Ishikawa (cell line): ENCODE measurements at regions not wholly inside any gene's neighbourhood (a gene's known extent, or its start where the extent isn't known, plus 50 kb on each side); places are given as distances from the start of the nearest gene placed in this dataset.

Experiments used
- CEBPB ChIP-seq: IDR thresholded peaks from 2 replicates; pipeline ENCODE4 v1.6.1; 2012
- CREB1 ChIP-seq: IDR thresholded peaks from 2 replicates; pipeline ENCODE4 v1.6.1; 2012; ENCODE audit warnings: low read depth
- EGR1 ChIP-seq: IDR thresholded peaks from 2 replicates; pipeline ENCODE4 v1.6.1; 2012
- EP300 ChIP-seq: IDR thresholded peaks from 2 replicates; pipeline ENCODE4 v1.6.1; 2012; ENCODE audit warnings: borderline replicate concordance
- FOXM1 ChIP-seq: IDR thresholded peaks from 2 replicates; pipeline ENCODE4 v1.6.1; 2012; ENCODE audit warnings: low read depth, borderline replicate concordance
- NFIC ChIP-seq: IDR thresholded peaks from 2 replicates; pipeline ENCODE4 v1.6.1; 2012
- RAD21 ChIP-seq: IDR thresholded peaks from 2 replicates; pipeline ENCODE4 v1.6.1; 2012; ENCODE audit warnings: low read depth
- TAF1 ChIP-seq: IDR thresholded peaks from 2 replicates; pipeline ENCODE4 v1.6.1; 2012; ENCODE audit warnings: low read depth, mild to moderate bottlenecking
- TCF12 ChIP-seq: IDR thresholded peaks from 2 replicates; pipeline ENCODE4 v1.6.1; 2012; ENCODE audit warnings: low read depth
- TEAD4 ChIP-seq: IDR thresholded peaks from 2 replicates; pipeline ENCODE4 v1.6.1; 2012
- YY1 ChIP-seq: IDR thresholded peaks from 2 replicates; pipeline ENCODE4 v1.6.1; 2012; ENCODE audit warnings: low read depth
- ZBTB7A ChIP-seq: IDR thresholded peaks from 2 replicates; pipeline ENCODE4 v1.6.1; 2012; ENCODE audit warnings: low read depth
- TF ChIP-seq, protein P1 (sequence below): IDR thresholded peaks from 2 replicates; pipeline ENCODE4 v1.6.1; 2012; ENCODE audit warnings: low read depth, mild to moderate bottlenecking
- TF ChIP-seq, protein P2 (sequence below): IDR thresholded peaks from 2 replicates; pipeline ENCODE4 v1.6.1; 2012
- TF ChIP-seq, protein P3 (sequence below): IDR thresholded peaks from 2 replicates; pipeline ENCODE4 v1.6.1; 2012

DNA sequence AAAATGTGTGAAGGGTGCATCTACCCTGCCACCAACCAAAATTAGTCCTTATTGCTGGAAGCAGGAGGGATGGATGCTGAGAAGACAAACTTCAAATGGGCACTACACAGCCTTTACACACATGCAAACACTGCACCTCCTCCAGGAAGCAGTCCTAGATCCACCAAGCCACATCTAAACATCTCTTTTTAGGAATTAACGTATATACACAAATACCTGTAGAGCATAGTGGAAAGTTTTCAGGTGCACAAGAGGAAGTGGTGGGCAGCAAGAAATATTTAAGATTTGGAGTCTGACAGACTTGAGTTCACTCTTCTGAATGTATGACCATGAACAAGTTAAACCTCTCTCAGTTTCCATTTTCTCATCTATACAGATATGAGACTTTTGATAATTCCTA, 456.6 kb upstream of the PROK2 start:
- TF ChIP-seq, protein P1, sequence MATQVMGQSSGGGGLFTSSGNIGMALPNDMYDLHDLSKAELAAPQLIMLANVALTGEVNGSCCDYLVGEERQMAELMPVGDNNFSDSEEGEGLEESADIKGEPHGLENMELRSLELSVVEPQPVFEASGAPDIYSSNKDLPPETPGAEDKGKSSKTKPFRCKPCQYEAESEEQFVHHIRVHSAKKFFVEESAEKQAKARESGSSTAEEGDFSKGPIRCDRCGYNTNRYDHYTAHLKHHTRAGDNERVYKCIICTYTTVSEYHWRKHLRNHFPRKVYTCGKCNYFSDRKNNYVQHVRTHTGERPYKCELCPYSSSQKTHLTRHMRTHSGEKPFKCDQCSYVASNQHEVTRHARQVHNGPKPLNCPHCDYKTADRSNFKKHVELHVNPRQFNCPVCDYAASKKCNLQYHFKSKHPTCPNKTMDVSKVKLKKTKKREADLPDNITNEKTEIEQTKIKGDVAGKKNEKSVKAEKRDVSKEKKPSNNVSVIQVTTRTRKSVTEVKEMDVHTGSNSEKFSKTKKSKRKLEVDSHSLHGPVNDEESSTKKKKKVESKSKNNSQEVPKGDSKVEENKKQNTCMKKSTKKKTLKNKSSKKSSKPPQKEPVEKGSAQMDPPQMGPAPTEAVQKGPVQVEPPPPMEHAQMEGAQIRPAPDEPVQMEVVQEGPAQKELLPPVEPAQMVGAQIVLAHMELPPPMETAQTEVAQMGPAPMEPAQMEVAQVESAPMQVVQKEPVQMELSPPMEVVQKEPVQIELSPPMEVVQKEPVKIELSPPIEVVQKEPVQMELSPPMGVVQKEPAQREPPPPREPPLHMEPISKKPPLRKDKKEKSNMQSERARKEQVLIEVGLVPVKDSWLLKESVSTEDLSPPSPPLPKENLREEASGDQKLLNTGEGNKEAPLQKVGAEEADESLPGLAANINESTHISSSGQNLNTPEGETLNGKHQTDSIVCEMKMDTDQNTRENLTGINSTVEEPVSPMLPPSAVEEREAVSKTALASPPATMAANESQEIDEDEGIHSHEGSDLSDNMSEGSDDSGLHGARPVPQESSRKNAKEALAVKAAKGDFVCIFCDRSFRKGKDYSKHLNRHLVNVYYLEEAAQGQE, result no peak
- TF ChIP-seq NFIC (no peak), TCF12 (no peak), RAD21 (no peak), TAF1 (no peak), EP300 (no peak), CREB1 (no peak), YY1 (no peak), ZBTB7A (no peak), CEBPB (no peak), EGR1 (no peak), TEAD4 (no peak), FOXM1 (no peak)
- TF ChIP-seq, protein P2, sequence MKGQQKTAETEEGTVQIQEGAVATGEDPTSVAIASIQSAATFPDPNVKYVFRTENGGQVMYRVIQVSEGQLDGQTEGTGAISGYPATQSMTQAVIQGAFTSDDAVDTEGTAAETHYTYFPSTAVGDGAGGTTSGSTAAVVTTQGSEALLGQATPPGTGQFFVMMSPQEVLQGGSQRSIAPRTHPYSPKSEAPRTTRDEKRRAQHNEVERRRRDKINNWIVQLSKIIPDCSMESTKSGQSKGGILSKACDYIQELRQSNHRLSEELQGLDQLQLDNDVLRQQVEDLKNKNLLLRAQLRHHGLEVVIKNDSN, result no peak
- TF ChIP-seq, protein P3, sequence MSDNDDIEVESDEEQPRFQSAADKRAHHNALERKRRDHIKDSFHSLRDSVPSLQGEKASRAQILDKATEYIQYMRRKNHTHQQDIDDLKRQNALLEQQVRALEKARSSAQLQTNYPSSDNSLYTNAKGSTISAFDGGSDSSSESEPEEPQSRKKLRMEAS, result no peak

DNA sequence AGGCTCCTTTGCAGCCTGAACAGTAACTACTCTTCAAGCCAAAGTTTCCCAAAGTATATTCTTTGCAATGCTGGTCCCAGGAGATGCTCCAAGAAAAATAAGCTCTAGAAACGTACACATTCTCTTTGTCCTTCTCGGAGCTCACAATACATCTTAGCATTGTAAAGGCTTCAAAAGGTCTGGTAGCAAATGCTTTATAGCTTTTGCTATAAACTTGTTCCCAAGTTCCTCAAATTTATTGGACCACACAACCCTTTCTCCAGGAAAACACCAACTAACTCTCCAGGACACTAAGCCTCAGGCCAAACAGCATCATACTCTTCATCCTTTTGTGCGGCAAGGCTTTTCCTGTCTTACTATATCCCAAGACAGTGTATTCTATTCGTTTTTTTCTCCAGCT, 455.6 kb upstream of the PROK2 start:
- no peak for TF ChIP-seq CEBPB
- TF ChIP-seq, protein P1, result no peak
- no peak for TF ChIP-seq CREB1
- TF ChIP-seq YY1, result no peak
- no peak for TF ChIP-seq EP300
- no peak for TF ChIP-seq RAD21
- TF ChIP-seq TAF1, result no peak
- TF ChIP-seq, protein P2, result no peak
- TF ChIP-seq TCF12, result no peak
- TF ChIP-seq ZBTB7A, result no peak
- TF ChIP-seq TEAD4, result no peak
- TF ChIP-seq, protein P3, result no peak
- TF ChIP-seq FOXM1, result no peak
- no peak for TF ChIP-seq NFIC
- TF ChIP-seq EGR1, result no peak

DNA sequence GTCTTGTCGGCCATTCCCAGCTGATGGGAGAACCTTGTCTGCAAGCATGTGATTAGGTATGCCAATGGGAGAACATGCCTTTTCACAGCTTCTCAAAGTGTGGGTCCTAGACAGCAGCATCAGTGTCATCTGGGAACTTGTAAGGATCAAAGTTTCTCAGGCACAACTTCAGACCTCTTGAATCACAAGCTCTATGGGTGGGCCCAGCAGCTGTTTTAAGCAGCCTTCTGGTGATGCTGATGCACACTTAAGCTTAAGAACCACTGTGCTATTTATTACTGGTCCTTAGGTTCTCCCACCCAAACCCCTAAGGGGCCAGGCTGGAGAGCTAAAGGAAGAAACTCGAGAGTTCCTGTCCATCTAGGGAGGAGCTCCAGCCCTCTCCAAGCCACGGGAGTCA, 453.9 kb upstream of the PROK2 start:
- TF ChIP-seq RAD21 (no peak), CREB1 (no peak), CEBPB (no peak), NFIC (no peak), FOXM1 (no peak), EP300 (no peak), TAF1 (no peak), ZBTB7A (no peak), YY1 (no peak), TCF12 (no peak), TEAD4 (no peak), EGR1 (no peak)
- TF ChIP-seq, protein P3, result no peak
- TF ChIP-seq, protein P1, result no peak
- TF ChIP-seq, protein P2, result no peak
